Liver (tissue), 8 donors: ENCODE measurements at regions not wholly inside any gene's neighbourhood (a gene's known extent, or its start where the extent isn't known, plus 50 kb on each side); places are given as distances from the start of the nearest gene placed in this dataset.

ENCODE experiments used
- DNase-seq: peaks from one replicate; pipeline ENCODE4 v3.0.0-alpha.2; 2017; ENCODE audit warnings: low spot score
- H3K27ac ChIP-seq, 2 donors: one replicate each; pipeline ENCODE4 v1.7.0; 2013; ENCODE audit warnings: inconsistent platforms in 2 of 2, low read length in 2 of 2, control low read depth in 1 of 2, low read depth in 1 of 2, mild to moderate bottlenecking in 1 of 2
- H3K27me3 ChIP-seq, 4 donors: one replicate each; pipeline versions ENCODE4 v1.6.1 to v1.7.0; 2013; ENCODE audit warnings: low read length in 3 of 4, inconsistent platforms in 1 of 4, mild to moderate bottlenecking in 1 of 4, moderate library complexity in 1 of 4; ENCODE audit not compliant: control insufficient read depth in 4 of 4, insufficient read depth in 4 of 4
- H3K36me3 ChIP-seq, 4 donors: one replicate each; pipeline versions ENCODE4 v1.6.1 to v1.7.0; 2013; ENCODE audit warnings: low read length in 3 of 4, mild to moderate bottlenecking in 3 of 4, low read depth in 1 of 4, moderate library complexity in 1 of 4; ENCODE audit not compliant: control insufficient read depth in 4 of 4, insufficient read depth in 3 of 4
- H3K4me1 ChIP-seq, 4 donors: one replicate each; pipeline versions ENCODE4 v1.6.1 to v1.7.0; 2013; ENCODE audit warnings: low read length in 3 of 4, mild to moderate bottlenecking in 3 of 4, moderate library complexity in 1 of 4; ENCODE audit not compliant: control insufficient read depth in 4 of 4, insufficient read depth in 4 of 4
- H3K4me3 ChIP-seq, 3 donors: one replicate each; pipeline versions ENCODE4 v1.6.1 to v1.7.0; 2013; ENCODE audit warnings: low read length in 3 of 3, control low read depth in 1 of 3, low read depth in 1 of 3, mild to moderate bottlenecking in 1 of 3
- H3K9ac ChIP-seq, 2 donors: one replicate each; pipeline ENCODE4 v1.7.0; 2013; ENCODE audit warnings: low read length in 2 of 2, mild to moderate bottlenecking in 2 of 2, moderate library complexity in 2 of 2, control low read depth in 1 of 2, low read depth in 1 of 2
- H3K9me3 ChIP-seq, 4 donors: one replicate each; pipeline versions ENCODE4 v1.6.1 to v1.7.0; 2013; ENCODE audit warnings: low read length in 3 of 4; ENCODE audit not compliant: control insufficient read depth in 4 of 4
- EGR1 ChIP-seq, 2 donors: IDR thresholded peaks; 2 replicates each; pipeline ENCODE4 v1.6.1; 2016 to 2018; ENCODE audit warnings: antibody characterized with exemption in 2 of 2, low read depth in 2 of 2
- FOXA1 ChIP-seq: IDR thresholded peaks from 2 replicates; pipeline ENCODE4 v1.6.1; 2016; ENCODE audit warnings: antibody characterized with exemption
- FOXA2 ChIP-seq: IDR thresholded peaks from 2 replicates; pipeline ENCODE4 v1.6.1; 2016; ENCODE audit warnings: antibody characterized with exemption
- GABPA ChIP-seq, 2 donors: IDR thresholded peaks in 1 of 2; conservative IDR thresholded peaks in 1 of 2; 2 replicates each; pipeline ENCODE4 v1.6.1; 2016; ENCODE audit warnings: antibody characterized with exemption in 2 of 2, mild to moderate bottlenecking in 1 of 2, moderate library complexity in 1 of 2
- HNF4A ChIP-seq, 2 donors: conservative IDR thresholded peaks; 2 replicates each; pipeline ENCODE4 v1.6.1; 2016; ENCODE audit warnings: antibody characterized with exemption in 2 of 2, mild to moderate bottlenecking in 2 of 2
- HNF4G ChIP-seq: IDR thresholded peaks from 2 replicates; pipeline ENCODE4 v1.6.1; 2016; ENCODE audit warnings: antibody characterized with exemption
- JUND ChIP-seq, 2 donors: IDR thresholded peaks; 2 replicates each; pipeline ENCODE4 v1.6.1; 2016; ENCODE audit warnings: antibody characterized with exemption in 2 of 2
- NR2F2 ChIP-seq: IDR thresholded peaks from 2 replicates; pipeline ENCODE4 v1.6.1; 2016; ENCODE audit warnings: antibody characterized with exemption
- SP1 ChIP-seq: IDR thresholded peaks from 2 replicates; pipeline ENCODE4 v1.6.1; 2018; ENCODE audit warnings: antibody characterized with exemption, mild to moderate bottlenecking
- YY1 ChIP-seq: IDR thresholded peaks from 2 replicates; pipeline ENCODE4 v1.6.1; 2016; ENCODE audit warnings: antibody characterized with exemption, mild to moderate bottlenecking
- WGBS: extraction: QIAGEN DNeasy Blood & Tissue Kit; methylation state at CpG from one replicate; pipeline ENCODE4 v1.1.7; 2013; 5-methylcytosine and 5-hydroxymethylcytosine counted together
- TF ChIP-seq, protein P1 (sequence below): fragments of 150-350 bp; IDR thresholded peaks from 2 replicates; pipeline ENCODE4 v1.5.1; 2017; ENCODE audit warnings: improper control_type of control experiment, low read depth, low read length; ENCODE audit not compliant: missing input control
- TF ChIP-seq, protein P2 (sequence below): IDR thresholded peaks from 2 replicates; pipeline ENCODE4 v1.6.1; 2016; ENCODE audit warnings: antibody characterized with exemption
- TF ChIP-seq, protein P3 (sequence below): IDR thresholded peaks from 2 replicates; pipeline ENCODE4 v1.6.1; 2016; ENCODE audit warnings: antibody characterized with exemption
- donor health status: healthy.
- donor health status: healthy.
- donor health status: healthy.
- donor health status: healthy.
- donor health status: healthy.

DNA sequence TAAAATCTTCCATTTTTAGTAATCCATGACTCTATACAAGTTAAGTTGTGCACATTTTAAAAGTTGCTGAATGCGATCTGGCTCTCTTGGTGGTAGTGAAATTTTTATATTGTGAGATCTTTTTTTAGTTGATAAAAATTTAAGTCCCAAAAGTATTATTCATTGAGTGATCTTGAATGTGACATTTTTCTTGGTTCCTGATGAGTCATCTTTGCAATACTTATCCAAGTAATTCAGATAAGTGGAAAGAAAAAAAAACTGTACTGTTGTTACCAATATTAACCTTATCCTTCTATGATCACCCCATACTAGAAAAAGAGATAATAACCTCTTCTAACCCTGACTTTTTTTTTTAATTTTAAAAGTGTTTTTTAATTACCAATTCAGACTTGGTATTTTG, 601.3 kb downstream of the PSAT1 start:
- Histone ChIP-seq H3K4me1 (no peaks in the 10 kb centered on the region), H3K9ac (no peak overlapping the region), H3K36me3 (no peaks in the 10 kb centered on the region), H3K27me3 (no peaks in the 10 kb centered on the region), H3K27ac (no peak overlapping the region), H3K9me3 (no peaks in the 10 kb centered on the region), H3K4me3 (no peak overlapping the region)
- TF ChIP-seq JUND (IDR thresholded peaks at IDR 0.05) (no peak), NR2F2 (no peak), FOXA1 (no peak), EGR1 (IDR thresholded peaks at IDR 0.05; ENCODE audit: low read depth in 2 of 2) (no peak), FOXA2 (no peak), SP1 (no peak), YY1 (no peak), GABPA (IDR thresholded peaks at IDR 0.05 in 1 of 2, conservative IDR thresholded peaks at IDR 0.05 in 1 of 2) (no peak), HNF4A (conservative IDR thresholded peaks at IDR 0.05) (no peak)
- TF ChIP-seq, protein P1, sequence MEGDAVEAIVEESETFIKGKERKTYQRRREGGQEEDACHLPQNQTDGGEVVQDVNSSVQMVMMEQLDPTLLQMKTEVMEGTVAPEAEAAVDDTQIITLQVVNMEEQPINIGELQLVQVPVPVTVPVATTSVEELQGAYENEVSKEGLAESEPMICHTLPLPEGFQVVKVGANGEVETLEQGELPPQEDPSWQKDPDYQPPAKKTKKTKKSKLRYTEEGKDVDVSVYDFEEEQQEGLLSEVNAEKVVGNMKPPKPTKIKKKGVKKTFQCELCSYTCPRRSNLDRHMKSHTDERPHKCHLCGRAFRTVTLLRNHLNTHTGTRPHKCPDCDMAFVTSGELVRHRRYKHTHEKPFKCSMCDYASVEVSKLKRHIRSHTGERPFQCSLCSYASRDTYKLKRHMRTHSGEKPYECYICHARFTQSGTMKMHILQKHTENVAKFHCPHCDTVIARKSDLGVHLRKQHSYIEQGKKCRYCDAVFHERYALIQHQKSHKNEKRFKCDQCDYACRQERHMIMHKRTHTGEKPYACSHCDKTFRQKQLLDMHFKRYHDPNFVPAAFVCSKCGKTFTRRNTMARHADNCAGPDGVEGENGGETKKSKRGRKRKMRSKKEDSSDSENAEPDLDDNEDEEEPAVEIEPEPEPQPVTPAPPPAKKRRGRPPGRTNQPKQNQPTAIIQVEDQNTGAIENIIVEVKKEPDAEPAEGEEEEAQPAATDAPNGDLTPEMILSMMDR, result no peak
- WGBS, result 86% methylated on average over 1 of the region's 1 CpG
- DNase-seq, result no peak

DNA sequence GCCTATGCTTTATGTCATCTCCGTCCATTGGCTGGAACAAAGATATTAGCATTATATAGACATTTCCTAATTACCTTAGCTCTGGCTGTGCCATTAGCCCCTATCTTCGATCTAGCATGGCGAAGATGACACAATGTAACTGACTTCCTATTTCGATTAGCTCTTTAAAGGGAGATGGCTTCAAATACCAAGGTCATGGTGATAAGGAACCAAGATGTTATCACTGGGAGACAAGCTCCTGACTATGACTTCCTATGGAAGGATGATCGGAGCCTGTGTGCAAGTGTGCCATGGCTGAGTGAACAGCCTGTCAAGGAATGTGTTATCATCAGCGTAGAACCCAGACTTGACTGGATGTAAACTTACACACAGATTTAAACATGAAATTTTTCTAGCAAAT, 602.1 kb downstream of the PSAT1 start:
- Histone ChIP-seq H3K4me3 (no peak overlapping the region), H3K27me3 (no peaks in the 10 kb centered on the region)
- WGBS, result 80% methylated on average over 6 of the region's 6 CpGs

More for the DNA sequence above, 602.1 kb downstream of the PSAT1 start:
- TF ChIP-seq SP1 (no peak), FOXA2 (no peak), HNF4G (no peak), JUND (IDR thresholded peaks at IDR 0.05) (no peak), GABPA (IDR thresholded peaks at IDR 0.05 in 1 of 2, conservative IDR thresholded peaks at IDR 0.05 in 1 of 2) (no peak)
- TF ChIP-seq, protein P1, result no peak
- TF ChIP-seq, protein P2, sequence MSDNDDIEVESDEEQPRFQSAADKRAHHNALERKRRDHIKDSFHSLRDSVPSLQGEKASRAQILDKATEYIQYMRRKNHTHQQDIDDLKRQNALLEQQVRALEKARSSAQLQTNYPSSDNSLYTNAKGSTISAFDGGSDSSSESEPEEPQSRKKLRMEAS, result no peak
- TF ChIP-seq, protein P3, sequence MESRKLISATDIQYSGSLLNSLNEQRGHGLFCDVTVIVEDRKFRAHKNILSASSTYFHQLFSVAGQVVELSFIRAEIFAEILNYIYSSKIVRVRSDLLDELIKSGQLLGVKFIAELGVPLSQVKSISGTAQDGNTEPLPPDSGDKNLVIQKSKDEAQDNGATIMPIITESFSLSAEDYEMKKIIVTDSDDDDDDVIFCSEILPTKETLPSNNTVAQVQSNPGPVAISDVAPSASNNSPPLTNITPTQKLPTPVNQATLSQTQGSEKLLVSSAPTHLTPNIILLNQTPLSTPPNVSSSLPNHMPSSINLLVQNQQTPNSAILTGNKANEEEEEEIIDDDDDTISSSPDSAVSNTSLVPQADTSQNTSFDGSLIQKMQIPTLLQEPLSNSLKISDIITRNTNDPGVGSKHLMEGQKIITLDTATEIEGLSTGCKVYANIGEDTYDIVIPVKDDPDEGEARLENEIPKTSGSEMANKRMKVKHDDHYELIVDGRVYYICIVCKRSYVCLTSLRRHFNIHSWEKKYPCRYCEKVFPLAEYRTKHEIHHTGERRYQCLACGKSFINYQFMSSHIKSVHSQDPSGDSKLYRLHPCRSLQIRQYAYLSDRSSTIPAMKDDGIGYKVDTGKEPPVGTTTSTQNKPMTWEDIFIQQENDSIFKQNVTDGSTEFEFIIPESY, result no peak
- no peak for DNase-seq
- no peaks in the 10 kb centered on the region for H3K36me3 ChIP-seq
- H3K9me3 ChIP-seq, result no peaks in the 10 kb centered on the region
- no peaks in the 10 kb centered on the region for H3K4me1 ChIP-seq
- no peak overlapping the region for H3K9ac ChIP-seq
- H3K27ac ChIP-seq, result no peak overlapping the region
